IMR-90 (cell line): ENCODE measurements at regions not wholly inside any gene's neighbourhood (a gene's known extent, or its start where the extent isn't known, plus 50 kb on each side); places are given as distances from the start of the nearest gene placed in this dataset.

Experiments
- ATAC-seq: fragments of 200-7000 bp; cut with Tn5 transposase; 2 replicates; pipeline ENCODE4 v1.9.1; 2020; ENCODE audit warnings: low read depth, mild to moderate bottlenecking, moderate library complexity
- BruUV-seq: library from RNA; stranded (reverse); fragments of 400-500 nt; replicated peaks from 2 replicates; lab custom pipeline; 2021; lab: Mats Ljungman, UMichigan
- CTCF ChIA-PET: fragments of 300-600 bp; formaldehyde crosslinking; extraction: SDS; loops from one replicate; lab custom pipeline; 2021; ENCODE audit warnings: antibody characterized with exemption; lab: Yijun Ruan, JAX
- POLR2A ChIA-PET: fragments of 300-600 bp; sonication (Branson Sonifier 250); formaldehyde crosslinking; loops from one replicate; lab custom pipeline; 2022; ENCODE audit warnings: antibody characterized with exemption; ENCODE audit not compliant: unreplicated experiment; lab: Charles Lee
- DNase-seq: peaks from one replicate; pipeline ENCODE4 v3.0.0; 2013
- H2AFZ ChIP-seq: replicated peaks from 2 replicates; pipeline ENCODE3; 2013; ENCODE audit warnings: low read length, mild to moderate bottlenecking; ENCODE audit not compliant: poor library complexity
- H2AK5ac ChIP-seq: 2 replicates; pipeline ENCODE4 v1.6.1; 2013; ENCODE audit warnings: low read depth, low read length, inconsistent platforms
- H2AK9ac ChIP-seq: replicated peaks from 2 replicates; pipeline ENCODE3; 2013; ENCODE audit warnings: mild to moderate bottlenecking, low read depth, low read length, moderate library complexity; ENCODE audit not compliant: poor library complexity
- H2BK120ac ChIP-seq: 2 replicates; pipeline ENCODE4 v1.6.1; 2013; ENCODE audit warnings: low read depth, low read length, inconsistent platforms
- H2BK15ac ChIP-seq: 3 replicates; pipeline ENCODE4 v1.6.1; 2013; ENCODE audit warnings: low read depth, low read length, inconsistent platforms
- H2BK20ac ChIP-seq: 2 replicates; pipeline ENCODE4 v1.6.1; 2013; ENCODE audit warnings: low read depth, mild to moderate bottlenecking, inconsistent platforms, low read length, moderate library complexity
- H2BK5ac ChIP-seq: 2 replicates; pipeline ENCODE4 v1.6.1; 2013; ENCODE audit warnings: mild to moderate bottlenecking, low read depth, low read length, inconsistent platforms; ENCODE audit not compliant: poor library complexity, severe bottlenecking
- H3K14ac ChIP-seq: replicated peaks from 2 replicates; pipeline ENCODE4 v1.6.1; 2013; ENCODE audit warnings: low read depth, low read length, inconsistent platforms
- H3K18ac ChIP-seq: 2 replicates; pipeline ENCODE4 v1.6.1; 2013; ENCODE audit warnings: low read depth, low read length, control low read depth
- H3K23ac ChIP-seq: 2 replicates; pipeline ENCODE4 v1.6.1; 2013; ENCODE audit warnings: low read depth, low read length, inconsistent platforms
- H3K27ac ChIP-seq: 2 replicates; pipeline ENCODE4 v1.5.1; 2013; ENCODE audit warnings: mild to moderate bottlenecking, control low read depth, low read length; ENCODE audit not compliant: insufficient read depth
- H3K27me3 ChIP-seq: 2 replicates; pipeline ENCODE4 v1.6.1; 2013; ENCODE audit warnings: low read length; ENCODE audit not compliant: control insufficient read depth, insufficient read depth
- H3K36me3 ChIP-seq: 2 replicates; pipeline ENCODE4 v1.6.1; 2013; ENCODE audit warnings: low read length, mixed read lengths; ENCODE audit not compliant: control insufficient read depth, insufficient read depth
- H3K4ac ChIP-seq: 2 replicates; pipeline ENCODE4 v1.6.1; 2013; ENCODE audit warnings: low read depth, low read length, inconsistent platforms
- H3K4me1 ChIP-seq: 2 replicates; pipeline ENCODE4 v1.6.1; 2013; ENCODE audit warnings: low read length, mixed read lengths; ENCODE audit not compliant: control insufficient read depth, insufficient read depth
- H3K4me2 ChIP-seq: 2 replicates; pipeline ENCODE4 v1.6.1; 2013; ENCODE audit warnings: low read depth, mild to moderate bottlenecking, control low read depth, low read length, moderate library complexity
- H3K4me3 ChIP-seq: 2 replicates; pipeline ENCODE4 v1.5.1; 2013; ENCODE audit warnings: low read depth, mild to moderate bottlenecking, control low read depth, low read length, moderate library complexity; ENCODE audit not compliant: insufficient read depth
- H3K56ac ChIP-seq: 2 replicates; pipeline ENCODE4 v1.6.1; 2013; ENCODE audit warnings: low read length, inconsistent platforms; ENCODE audit not compliant: insufficient read depth; ENCODE audit errors: extremely low read depth
- H3K79me1 ChIP-seq, 2 experiments: 2 replicates each; pipeline ENCODE4 v1.6.1; 2013; ENCODE audit warnings: low read length in 2 of 2, inconsistent platforms in 1 of 2, low read depth in 1 of 2
- H3K9ac ChIP-seq: 2 replicates; pipeline ENCODE4 v1.6.1; 2013; ENCODE audit warnings: low read depth, low read length, control low read depth
- H3K9me1 ChIP-seq: 2 replicates; pipeline ENCODE4 v1.6.1; 2013; ENCODE audit warnings: low read length, inconsistent platforms; ENCODE audit not compliant: insufficient read depth
- H3K9me3 ChIP-seq: 2 replicates; pipeline ENCODE4 v1.6.1; 2013; ENCODE audit warnings: low read length; ENCODE audit not compliant: control insufficient read depth, insufficient read depth
- H4K20me1 ChIP-seq: 2 replicates; pipeline ENCODE4 v1.6.1; 2013; ENCODE audit warnings: low read length, inconsistent platforms; ENCODE audit not compliant: insufficient read depth
- H4K5ac ChIP-seq: 2 replicates; pipeline ENCODE4 v1.6.1; 2013; ENCODE audit warnings: mild to moderate bottlenecking, low read depth, low read length, control low read depth
- H4K8ac ChIP-seq, 2 experiments: 2 replicates each; pipeline ENCODE4 v1.6.1; 2013; ENCODE audit warnings: low read depth in 2 of 2, low read length in 2 of 2, control low read depth in 1 of 2, inconsistent platforms in 1 of 2
- H4K91ac ChIP-seq: 2 replicates; pipeline ENCODE4 v1.6.1; 2013; ENCODE audit warnings: low read depth, low read length, inconsistent platforms; ENCODE audit not compliant: insufficient read depth
- BHLHE40 ChIP-seq: fragments of 150-350 bp; IDR thresholded peaks from 2 replicates; pipeline ENCODE4 v1.6.1; 2016; ENCODE audit warnings: mild to moderate bottlenecking, low read depth, low read length
- CEBPB ChIP-seq: IDR thresholded peaks from 2 replicates; pipeline ENCODE4 v1.6.1; 2012; ENCODE audit warnings: low read depth, low read length, improper control_type of control experiment
- CHD1 ChIP-seq: IDR thresholded peaks from 2 replicates; pipeline ENCODE4 v1.6.1; 2012; ENCODE audit warnings: low read depth, low read length, improper control_type of control experiment
- FOS ChIP-seq: fragments of 150-350 bp; IDR thresholded peaks from 2 replicates; pipeline ENCODE4 v1.6.1; 2016; ENCODE audit warnings: low read depth, low read length
- MAFK ChIP-seq: IDR thresholded peaks from 2 replicates; pipeline ENCODE4 v1.6.1; 2012; ENCODE audit warnings: low read depth, low read length, improper control_type of control experiment
- MAZ ChIP-seq: IDR thresholded peaks from 2 replicates; pipeline ENCODE4 v1.6.1; 2012; ENCODE audit warnings: low read depth, mild to moderate bottlenecking, low read length, improper control_type of control experiment, moderate library complexity, borderline replicate concordance
- MXI1 ChIP-seq: IDR thresholded peaks from 2 replicates; pipeline ENCODE4 v1.6.1; 2012; ENCODE audit warnings: low read depth, mild to moderate bottlenecking, low read length, moderate library complexity, borderline replicate concordance
- NFE2L2 ChIP-seq: fragments of 150-350 bp; IDR thresholded peaks from 2 replicates; pipeline ENCODE4 v1.6.1; 2016; ENCODE audit warnings: low read depth, mild to moderate bottlenecking, low read length
- POLR2A ChIP-seq: IDR thresholded peaks from 2 replicates; pipeline ENCODE4 v1.6.1; 2012; ENCODE audit warnings: mild to moderate bottlenecking, low read depth, low read length
- RAD21 ChIP-seq: IDR thresholded peaks from 2 replicates; pipeline ENCODE4 v1.6.1; 2012; ENCODE audit warnings: low read length, improper control_type of control experiment
- RCOR1 ChIP-seq: IDR thresholded peaks from 2 replicates; pipeline ENCODE4 v1.6.1; 2012; ENCODE audit warnings: mild to moderate bottlenecking, low read length, improper control_type of control experiment; ENCODE audit not compliant: insufficient replicate concordance
- RFX5 ChIP-seq: IDR thresholded peaks from 2 replicates; pipeline ENCODE4 v1.8.0; 2012; ENCODE audit warnings: low read depth, mild to moderate bottlenecking, low read length, moderate library complexity
- SMC3 ChIP-seq: fragments of 150-350 bp; IDR thresholded peaks from 2 replicates; pipeline ENCODE4 v1.6.1; 2016; ENCODE audit warnings: low read depth, mild to moderate bottlenecking, antibody characterized with exemption, low read length, moderate library complexity
- WGBS, 2 experiments: methylation state at CpG; one replicate each; pipeline versions ENCODE4 v1.1.5 to v1.1.7; 2013; ENCODE audit warnings: missing lambda C conversion rate in 2 of 2; ENCODE audit not compliant: insufficient read length in 1 of 2; ENCODE audit errors: extremely low coverage in 2 of 2; 5-methylcytosine and 5-hydroxymethylcytosine counted together
- dilution Hi-C: fragments of 300-500 bp; cut with HindIII; formaldehyde crosslinking; loops from one replicate; pipeline ENCODE4 v1.14.3; 2018; ENCODE audit warnings: low sequenced_read_pairs; ENCODE audit not compliant: unreplicated experiment
- in situ Hi-C: fragments of 300-500 bp; cut with MboI; formaldehyde crosslinking; loops from 3 replicates; pipeline ENCODE4 v1.14.3; 2019; ENCODE audit warnings: low sequenced_read_pairs, inconsistent platforms, mixed read lengths
- intact Hi-C: fragments of 100-400 bp; cut with micrococcal nuclease; formaldehyde crosslinking; loops from 2 replicates; pipeline ENCODE4 v1.10.0; 2022
- TF ChIP-seq, protein P1 (sequence below): fragments of 150-350 bp; IDR thresholded peaks from 2 replicates; pipeline ENCODE4 v1.6.1; 2017; ENCODE audit warnings: mild to moderate bottlenecking, antibody characterized with exemption, low read length, low read depth
- TF ChIP-seq, protein P2 (sequence below): conservative IDR thresholded peaks from 2 replicates; pipeline ENCODE4 v1.5.1; 2012; ENCODE audit warnings: mild to moderate bottlenecking, low read depth, low read length, improper control_type of control experiment
- TF ChIP-seq, protein P3 (sequence below): fragments of 150-350 bp; IDR thresholded peaks from 2 replicates; pipeline ENCODE4 v1.6.1; 2016; ENCODE audit warnings: low read depth, mild to moderate bottlenecking, low read length, moderate library complexity, borderline replicate concordance

DNA sequence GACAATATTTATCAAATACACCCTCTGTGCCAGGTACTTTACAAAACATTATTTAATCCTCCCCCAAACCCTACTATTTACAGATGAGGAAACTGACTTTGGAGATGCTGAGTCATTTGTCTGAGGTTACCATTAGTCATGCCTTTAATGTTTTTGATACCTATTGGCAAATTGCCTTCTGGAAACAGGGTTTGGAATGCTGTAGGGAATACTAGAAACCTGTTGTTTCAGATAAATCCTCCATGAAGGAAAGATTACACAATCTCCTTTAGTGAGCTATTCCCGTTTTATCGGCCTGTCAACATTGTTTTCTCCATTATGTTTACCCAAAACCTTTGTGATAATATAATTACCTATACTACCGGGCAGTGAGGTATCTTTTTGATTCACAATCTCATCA is 93.6 kb upstream of the ADGRF1 start:
- peak; percentile 30; the same call in 1 of the 2 replicates for ATAC-seq
- no peak overlapping the region for H3K4me3 ChIP-seq
- H2BK120ac ChIP-seq, result peak overlapping the region; percentile 11
- peak; percentile 93 for DNase-seq
- no peaks in the 10 kb centered on the region for H3K36me3 ChIP-seq
- peak overlapping the region; percentile 88; the same call in 1 of the 3 replicates for H2BK15ac ChIP-seq
- in situ Hi-C loops, result no loop called here
- H3K18ac ChIP-seq, result peak overlapping the region; percentile 61; the same call in 1 of the 2 replicates
- no peak for TF ChIP-seq RAD21
- no peak for TF ChIP-seq RFX5
- TF ChIP-seq MXI1, result no peak
- TF ChIP-seq, protein P1, sequence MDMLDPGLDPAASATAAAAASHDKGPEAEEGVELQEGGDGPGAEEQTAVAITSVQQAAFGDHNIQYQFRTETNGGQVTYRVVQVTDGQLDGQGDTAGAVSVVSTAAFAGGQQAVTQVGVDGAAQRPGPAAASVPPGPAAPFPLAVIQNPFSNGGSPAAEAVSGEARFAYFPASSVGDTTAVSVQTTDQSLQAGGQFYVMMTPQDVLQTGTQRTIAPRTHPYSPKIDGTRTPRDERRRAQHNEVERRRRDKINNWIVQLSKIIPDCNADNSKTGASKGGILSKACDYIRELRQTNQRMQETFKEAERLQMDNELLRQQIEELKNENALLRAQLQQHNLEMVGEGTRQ, result no peak
- no peak for TF ChIP-seq SMC3
- peak; percentile 52; the same call in 1 of the 2 replicates for TF ChIP-seq MAFK
- no peak for TF ChIP-seq POLR2A
- TF ChIP-seq, protein P2, sequence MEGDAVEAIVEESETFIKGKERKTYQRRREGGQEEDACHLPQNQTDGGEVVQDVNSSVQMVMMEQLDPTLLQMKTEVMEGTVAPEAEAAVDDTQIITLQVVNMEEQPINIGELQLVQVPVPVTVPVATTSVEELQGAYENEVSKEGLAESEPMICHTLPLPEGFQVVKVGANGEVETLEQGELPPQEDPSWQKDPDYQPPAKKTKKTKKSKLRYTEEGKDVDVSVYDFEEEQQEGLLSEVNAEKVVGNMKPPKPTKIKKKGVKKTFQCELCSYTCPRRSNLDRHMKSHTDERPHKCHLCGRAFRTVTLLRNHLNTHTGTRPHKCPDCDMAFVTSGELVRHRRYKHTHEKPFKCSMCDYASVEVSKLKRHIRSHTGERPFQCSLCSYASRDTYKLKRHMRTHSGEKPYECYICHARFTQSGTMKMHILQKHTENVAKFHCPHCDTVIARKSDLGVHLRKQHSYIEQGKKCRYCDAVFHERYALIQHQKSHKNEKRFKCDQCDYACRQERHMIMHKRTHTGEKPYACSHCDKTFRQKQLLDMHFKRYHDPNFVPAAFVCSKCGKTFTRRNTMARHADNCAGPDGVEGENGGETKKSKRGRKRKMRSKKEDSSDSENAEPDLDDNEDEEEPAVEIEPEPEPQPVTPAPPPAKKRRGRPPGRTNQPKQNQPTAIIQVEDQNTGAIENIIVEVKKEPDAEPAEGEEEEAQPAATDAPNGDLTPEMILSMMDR, result no peak
- TF ChIP-seq, protein P3, sequence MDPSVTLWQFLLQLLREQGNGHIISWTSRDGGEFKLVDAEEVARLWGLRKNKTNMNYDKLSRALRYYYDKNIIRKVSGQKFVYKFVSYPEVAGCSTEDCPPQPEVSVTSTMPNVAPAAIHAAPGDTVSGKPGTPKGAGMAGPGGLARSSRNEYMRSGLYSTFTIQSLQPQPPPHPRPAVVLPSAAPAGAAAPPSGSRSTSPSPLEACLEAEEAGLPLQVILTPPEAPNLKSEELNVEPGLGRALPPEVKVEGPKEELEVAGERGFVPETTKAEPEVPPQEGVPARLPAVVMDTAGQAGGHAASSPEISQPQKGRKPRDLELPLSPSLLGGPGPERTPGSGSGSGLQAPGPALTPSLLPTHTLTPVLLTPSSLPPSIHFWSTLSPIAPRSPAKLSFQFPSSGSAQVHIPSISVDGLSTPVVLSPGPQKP, result no peak
- no peak for TF ChIP-seq MAZ
- no peak for TF ChIP-seq CHD1
- TF ChIP-seq NFE2L2, result peak; percentile 90
- no peak for TF ChIP-seq RCOR1
- peak; percentile 29; the same call in 1 of the 2 replicates for TF ChIP-seq BHLHE40
- TF ChIP-seq CEBPB, result peak; percentile 93
- TF ChIP-seq FOS, result peak; percentile 89
- H3K4me1 ChIP-seq, result peaks cover 6% of the 10 kb centered on the region
- peaks cover 5% of the 10 kb centered on the region; the same call in 1 of the 2 replicates for H3K9me1 ChIP-seq
- H4K5ac ChIP-seq, result no peak overlapping the region
- intact Hi-C loops, result loop anchor here (2.0 kb wide), 1 partner anchor 33 kb away; no protein-coding TSS in a partner anchor
- H3K4me2 ChIP-seq, result peak overlapping the region; percentile 25; the same call in 1 of the 2 replicates
- H3K27me3 ChIP-seq, result no peaks in the 10 kb centered on the region
- H3K4ac ChIP-seq, result peak overlapping the region; percentile 10; the same call in 1 of the 2 replicates
- no peaks in the 10 kb centered on the region for H3K79me1 ChIP-seq
- no CpG with 5 or more reads among the region's 3 CpGs for WGBS, 2 experiments
- H3K14ac ChIP-seq, result no peak overlapping the region
- no peaks in the 10 kb centered on the region for H3K9me3 ChIP-seq
- peak overlapping the region; percentile 20; the same call in 1 of the 2 replicates for H4K91ac ChIP-seq
- H4K20me1 ChIP-seq, result no peaks in the 10 kb centered on the region
- no peak overlapping the region for H2AK9ac ChIP-seq
- dilution Hi-C loops, result no loop called here
- H3K56ac ChIP-seq, result no peak overlapping the region
- ChIA-PET POLR2A (no interaction called here), CTCF (no interaction called here)
- H4K8ac ChIP-seq, result peak overlapping the region in 1 of 2 experiments; percentile 7; a peak in 1 of 4 replicates
- no peak overlapping the region; the same call in 1 of the 2 replicates for H2AK5ac ChIP-seq
- peak overlapping the region; percentile 38 for H2BK5ac ChIP-seq
- no peak overlapping the region for H3K23ac ChIP-seq
- H2BK20ac ChIP-seq, result peak overlapping the region; percentile 30; the same call in 1 of the 2 replicates
- no peak overlapping the region for H2AFZ ChIP-seq
- no peak overlapping the region for H3K27ac ChIP-seq
- H3K9ac ChIP-seq, result no peak overlapping the region
- no TSS peak for BruUV-seq
